ENCODE measurements at regions not wholly inside any gene's neighbourhood (a gene's known extent, or its start where the extent isn't known, plus 50 kb on each side); places are given as distances from the start of the nearest gene placed in this dataset.

GRCh38 chr13:83601539-83601938 lies 280.7 kb downstream of the SLITRK1 start:
- DNase-seq (ENCODE audit: low spot score) = no peak

- DNase-seq (ENCODE audit: low spot score) = no peak
These were observed 290.2 kb downstream of the SLITRK1 start for GRCh38 chr13:83592095-83592494.

- no peak for DNase-seq (ENCODE audit: low spot score)
These were observed 292.5 kb downstream of the SLITRK1 start for GRCh38 chr13:83589814-83590213.

DNA sequence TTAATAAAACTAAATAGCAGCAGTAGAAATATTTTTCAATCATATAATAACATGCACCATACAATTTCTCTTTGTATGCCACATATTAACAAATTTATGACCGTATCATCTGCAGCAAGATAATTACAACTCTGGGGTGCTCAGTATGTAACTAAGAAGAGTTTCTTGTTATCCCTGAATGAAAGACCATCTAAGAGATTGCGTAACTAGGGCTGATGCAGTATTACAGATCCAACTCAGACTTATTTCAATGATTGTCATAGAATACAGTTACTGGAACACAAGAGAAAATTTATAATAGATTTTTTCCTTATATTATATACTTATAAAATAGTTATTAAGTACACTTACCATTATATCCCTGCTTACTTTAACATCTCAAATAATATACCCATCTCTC lies 305.1 kb downstream of the SLITRK1 start:
- DNase-seq (ENCODE audit: low spot score) = no peak

DNA sequence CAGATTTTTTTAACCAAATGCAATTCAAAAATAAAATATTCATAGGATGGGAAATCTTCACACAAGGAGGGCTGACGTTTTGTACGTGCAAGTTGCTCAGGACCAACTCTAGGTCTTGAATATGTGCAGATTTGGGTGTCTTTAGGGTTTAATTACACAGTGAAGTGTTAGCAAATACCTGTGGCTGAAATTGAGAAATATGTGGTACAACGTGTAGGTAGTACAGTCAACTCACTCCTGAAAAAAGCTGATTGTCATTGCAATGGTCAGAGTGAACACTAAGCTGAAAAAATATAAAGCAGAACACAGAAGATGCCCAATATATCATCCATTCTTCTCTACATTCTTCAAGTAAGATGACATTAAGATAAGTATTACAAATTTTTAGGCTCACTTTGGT lies 314.3 kb downstream of the SLITRK1 start:
- DNase-seq (ENCODE audit: low spot score) = no peak

DNA sequence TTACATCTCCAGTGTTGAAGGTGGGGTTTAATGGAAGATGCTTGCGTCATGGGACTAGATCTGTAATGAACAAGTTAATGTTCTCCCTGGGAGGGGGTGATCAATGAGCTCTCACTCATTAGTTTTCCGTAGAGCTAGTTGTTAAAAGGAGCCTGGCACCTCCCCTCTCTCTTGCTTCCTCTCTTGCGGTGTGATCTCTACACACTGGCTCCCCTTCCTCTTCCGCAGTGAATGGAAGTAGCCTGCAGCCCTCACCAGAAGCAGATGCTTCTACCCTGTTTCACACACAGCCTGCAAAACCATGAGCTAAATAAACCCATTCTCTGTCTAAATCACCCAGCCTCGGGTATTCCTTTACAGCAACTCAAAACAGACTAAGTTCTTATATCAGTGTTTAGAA lies 318.8 kb downstream of the SLITRK1 start:
- DNase-seq (ENCODE audit: low spot score) = no peak

DNA sequence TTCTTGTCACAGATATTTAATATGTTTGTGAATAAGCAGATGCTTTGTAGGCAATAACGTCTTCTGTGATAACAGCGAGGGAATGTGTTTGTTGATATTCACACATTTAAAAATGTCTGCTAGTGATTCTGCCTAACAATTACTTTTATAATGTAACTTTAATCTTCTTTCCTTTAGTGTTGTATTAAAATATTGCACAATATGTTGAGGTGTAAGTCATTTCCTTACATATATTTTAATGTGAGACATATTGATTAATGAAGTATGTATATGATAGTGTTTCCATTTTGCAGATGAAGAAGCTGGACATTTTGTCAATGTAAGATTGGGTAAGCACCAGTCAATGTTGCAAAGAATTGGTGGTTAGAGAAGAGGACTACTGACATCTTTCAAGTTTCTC lies 324.4 kb downstream of the SLITRK1 start:
- DNase-seq (ENCODE audit: low spot score) = no peak

- no peak for DNase-seq (ENCODE audit: low spot score)
These were observed 332.6 kb downstream of the SLITRK1 start for GRCh38 chr13:83549671-83550070.

DNA sequence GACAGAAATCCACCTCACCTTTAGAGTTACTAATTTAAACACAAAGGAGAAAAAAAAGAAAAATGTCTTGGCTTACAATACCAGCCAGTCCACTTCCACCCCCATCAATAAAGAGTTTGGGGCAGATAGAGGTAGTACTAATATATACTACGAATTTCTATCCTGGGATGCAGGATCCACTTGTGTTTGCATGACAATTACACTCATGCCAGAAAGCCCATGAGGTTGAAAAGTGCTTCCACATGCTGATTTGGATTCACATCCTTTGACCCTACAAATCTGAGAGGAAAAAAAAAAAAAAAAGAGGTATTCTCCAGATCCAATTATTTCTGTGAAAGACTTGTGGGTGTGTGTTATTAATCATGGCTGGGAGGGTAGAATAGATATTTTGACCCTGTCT lies 335.2 kb downstream of the SLITRK1 start:
- DNase-seq (ENCODE audit: low spot score) = no peak

DNA sequence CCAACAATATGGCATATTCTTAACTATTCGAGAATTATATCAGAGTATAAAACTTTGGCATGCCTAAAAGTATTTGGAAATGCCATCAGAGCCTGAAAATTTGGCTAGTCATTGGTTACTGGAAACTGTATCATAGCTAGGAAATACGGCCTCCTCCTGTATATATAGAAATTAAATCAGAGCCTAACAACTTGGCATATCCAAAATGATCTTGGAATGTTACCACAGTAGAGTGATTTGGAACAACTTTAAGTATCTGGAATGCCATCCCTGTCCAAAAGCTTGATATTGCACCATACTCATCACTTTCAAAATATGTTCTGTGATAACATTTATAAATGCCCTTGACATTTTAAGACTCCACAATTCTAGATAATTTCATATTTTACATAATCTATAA lies 335.8 kb downstream of the SLITRK1 start:
- DNase-seq (ENCODE audit: low spot score) = no peak

DNA sequence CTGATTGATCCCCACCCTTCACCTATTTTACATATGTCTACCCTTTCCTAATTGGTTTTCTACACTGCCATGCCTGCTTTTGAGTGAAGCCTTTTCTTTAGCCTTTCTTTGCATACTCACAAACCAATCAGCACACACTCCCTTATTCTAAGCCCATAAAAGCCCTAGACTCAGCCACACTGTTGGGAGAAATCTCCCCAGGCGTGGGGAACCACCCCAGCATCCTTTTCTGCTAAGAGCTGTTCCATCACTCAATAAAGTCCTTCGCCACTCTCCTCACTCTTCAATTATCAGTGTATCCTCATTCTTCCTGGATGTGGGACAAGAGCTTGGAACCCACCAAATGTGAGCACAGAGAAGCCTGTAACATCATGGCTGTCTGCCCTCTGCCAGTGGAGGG lies 343.6 kb downstream of the SLITRK1 start:
- DNase-seq (ENCODE audit: low spot score) = no peak

GRCh38 chr13:83536941-83537340 lies 345.3 kb downstream of the SLITRK1 start:
- DNase-seq (ENCODE audit: low spot score) = no peak

GRCh38 chr13:83536153-83536552 lies 346.1 kb downstream of the SLITRK1 start:
- no peak for DNase-seq (ENCODE audit: low spot score)

GRCh38 chr13:83532809-83533208 lies 349.5 kb downstream of the SLITRK1 start:
- no peak for DNase-seq (ENCODE audit: low spot score)

GRCh38 chr13:83531022-83531421 lies 351.3 kb downstream of the SLITRK1 start:
- DNase-seq (ENCODE audit: low spot score) = no peak

GRCh38 chr13:83516781-83517180 lies 365.5 kb downstream of the SLITRK1 start:
- DNase-seq (ENCODE audit: low spot score) = no peak

- no peak for DNase-seq (ENCODE audit: low spot score)
These were observed 366.8 kb downstream of the SLITRK1 start for GRCh38 chr13:83515268-83516015.

DNA sequence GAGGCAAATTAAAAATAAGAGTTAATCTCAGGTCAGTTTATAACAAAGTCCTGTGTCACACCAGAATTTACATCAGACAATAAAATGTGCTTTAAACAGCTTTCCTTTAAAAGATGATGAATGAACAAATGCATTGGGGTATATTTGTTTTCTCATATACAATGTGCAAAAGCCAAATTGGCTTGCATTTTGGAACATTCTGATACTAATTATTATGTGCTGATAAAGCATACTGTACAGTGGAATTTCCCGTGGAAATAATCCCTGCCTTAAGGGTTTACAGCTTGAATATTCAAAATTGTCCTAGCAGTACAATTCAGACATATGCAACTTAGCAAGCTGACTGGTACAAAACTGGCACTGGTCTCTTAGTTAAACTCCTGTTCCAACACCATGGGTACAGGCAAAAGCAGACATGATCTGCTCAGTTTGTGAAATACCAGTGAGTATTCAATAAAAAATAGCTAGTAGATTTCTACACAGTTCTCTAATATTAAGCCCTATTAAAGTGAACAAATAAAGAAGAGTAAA lies 373.4 kb downstream of the SLITRK1 start:
- DNase-seq (ENCODE audit: low spot score) = no peak

DNA sequence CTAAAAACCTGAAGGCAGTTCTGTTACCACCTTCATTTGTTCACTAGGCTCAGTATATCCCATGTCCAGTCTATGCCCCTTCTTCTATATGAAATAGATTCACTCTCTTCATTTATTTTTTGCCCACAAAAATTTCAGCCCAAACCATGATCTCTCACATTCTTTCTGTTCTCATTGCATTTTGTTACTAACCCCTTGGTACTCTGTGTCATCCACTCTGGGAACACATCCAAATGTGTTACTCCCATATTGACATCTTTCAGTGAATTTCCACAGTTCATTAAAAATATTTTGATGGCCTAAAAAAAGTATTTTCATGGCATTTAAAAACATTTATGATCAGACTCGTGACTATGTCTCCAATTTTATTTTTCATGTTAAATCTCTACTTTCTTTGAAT lies 378.9 kb downstream of the SLITRK1 start:
- DNase-seq (ENCODE audit: low spot score) = no peak

DNA sequence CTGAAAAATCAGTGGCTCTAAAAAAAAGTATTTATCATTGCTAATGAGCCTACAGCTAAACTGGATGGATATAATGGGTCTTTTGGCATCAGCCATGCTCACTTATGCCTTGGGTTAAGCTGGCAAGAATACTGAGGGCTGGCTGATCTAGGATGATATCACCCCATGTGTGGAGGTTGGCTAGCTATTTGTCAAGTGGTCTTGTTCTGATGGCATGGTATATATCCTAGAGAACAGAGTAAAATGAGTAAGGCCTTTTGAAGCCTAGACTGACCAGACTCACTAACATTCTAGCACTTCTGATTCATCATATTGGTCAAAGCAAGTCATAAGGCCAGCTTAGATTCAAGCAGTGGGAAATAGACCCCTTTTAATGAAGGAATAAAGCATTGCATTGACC lies 383.0 kb downstream of the SLITRK1 start:
- no peak for DNase-seq (ENCODE audit: low spot score)

- no peak for DNase-seq (ENCODE audit: low spot score)
These were observed 383.6 kb downstream of the SLITRK1 start for GRCh38 chr13:83498481-83499190.

DNA sequence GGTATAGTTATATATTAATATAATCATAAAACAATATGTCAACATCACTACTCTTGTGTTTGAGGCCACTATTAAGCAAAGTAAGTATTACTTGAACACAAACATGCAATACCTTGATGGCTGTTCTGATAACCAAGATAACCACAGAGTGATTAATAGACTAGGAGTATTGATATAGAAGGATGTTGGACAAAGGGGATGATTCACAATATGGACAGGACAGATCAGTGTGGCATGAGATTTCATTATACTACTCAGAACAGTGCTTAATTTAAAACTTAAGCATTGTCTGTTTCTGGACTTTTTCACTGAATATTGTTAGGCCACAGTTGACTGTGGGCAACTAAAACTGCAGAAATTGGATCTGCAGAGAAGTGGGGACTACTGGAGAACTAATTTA lies 384.2 kb downstream of the SLITRK1 start:
- no peak for DNase-seq (ENCODE audit: low spot score)

GRCh38 chr13:83496501-83496900 lies 385.8 kb downstream of the SLITRK1 start:
- DNase-seq (ENCODE audit: low spot score) = no peak

GRCh38 chr13:83485101-83485500 lies 397.2 kb downstream of the SLITRK1 start:
- no peak for DNase-seq (ENCODE audit: low spot score)
